PC-3 (cell line): ENCODE measurements at regions not wholly inside any gene's neighbourhood (a gene's known extent, or its start where the extent isn't known, plus 50 kb on each side); places are given as distances from the start of the nearest gene placed in this dataset.

Source experiments
- CTCF ChIP-seq: fragments of 300-600 bp; sonication (generic); conservative IDR thresholded peaks from 2 replicates; pipeline ENCODE4 v1.5.1; 2017; ENCODE audit warnings: antibody characterized with exemption, low read depth, mild to moderate bottlenecking, low read length
- EZH2 ChIP-seq: fragments of 300-600 bp; sonication (generic); IDR thresholded peaks from one replicate; pipeline ENCODE4 v1.6.1; 2017; ENCODE audit warnings: antibody characterized with exemption, mild to moderate bottlenecking, low read length; ENCODE audit not compliant: unreplicated experiment
- EZH2phosphoT487 ChIP-seq: fragments of 300-600 bp; sonication (generic); IDR thresholded peaks from 2 replicates; pipeline ENCODE4 v1.6.1; 2018; ENCODE audit warnings: mild to moderate bottlenecking, antibody characterized with exemption, low read length, borderline replicate concordance

- no peak for TF ChIP-seq CTCF
- TF ChIP-seq EZH2 = no peak
- no peak for TF ChIP-seq EZH2phosphoT487
These were observed 166.4 kb upstream of the RASA1 start for GRCh38 chr5:87101321-87101720.
